Tibial nerve (tissue), 4 donors: ENCODE measurements at regions not wholly inside any gene's neighbourhood (a gene's known extent, or its start where the extent isn't known, plus 50 kb on each side); places are given as distances from the start of the nearest gene placed in this dataset.

Experiments
- CTCF ChIP-seq, 5 experiments: fragments of 200-600 bp in 3 of 5; fragments of 450-650 bp in 2 of 5; sonication (generic) in 3 of 5; IDR thresholded peaks; one replicate each; pipeline ENCODE4 v1.5.1; 2016 to 2019; ENCODE audit warnings: antibody characterized with exemption in 5 of 5, mild to moderate bottlenecking in 3 of 5, moderate library complexity in 2 of 5
- EP300 ChIP-seq, 2 donors: sonication (generic); formaldehyde crosslinking; IDR thresholded peaks; one replicate each; pipeline ENCODE4 v1.6.1; 2017; ENCODE audit warnings: antibody characterized with exemption in 2 of 2, mild to moderate bottlenecking in 1 of 2
- POLR2A ChIP-seq, 2 donors: fragments of 450-650 bp; IDR thresholded peaks; one replicate each; pipeline ENCODE4 v1.6.1; 2017; ENCODE audit warnings: antibody characterized with exemption in 2 of 2, mild to moderate bottlenecking in 2 of 2, moderate library complexity in 2 of 2

- TF ChIP-seq CTCF (IDR thresholded peaks at IDR 0.05) (no peak), POLR2A (IDR thresholded peaks at IDR 0.05) (no peak), EP300 (IDR thresholded peaks at IDR 0.05) (no peak)
Measured at GRCh38 chr1:67941746-67942145, 108.5 kb upstream of the GNG12 start.
